ENCODE measurements at regions not wholly inside any gene's neighbourhood (a gene's known extent, or its start where the extent isn't known, plus 50 kb on each side); places are given as distances from the start of the nearest gene placed in this dataset.

GRCh38 chr1:63108206-63108605, 214.2 kb upstream of the FOXD3 start:
- Histone ChIP-seq H3K9me3 (replicated peaks; ENCODE audit: control insufficient read depth, insufficient read depth, low read length) (no peaks in the 10 kb centered on the region), H3K4me3 (no peak overlapping the region), H4K20me1 (ENCODE audit: control insufficient read depth, insufficient read depth) (no peaks in the 10 kb centered on the region), H3K4me1 (ENCODE audit: control insufficient read depth, insufficient read depth, low read length) (no peaks in the 10 kb centered on the region), H3K79me2 (ENCODE audit: control insufficient read depth, insufficient read depth, low read length) (no peaks in the 10 kb centered on the region), H3K4me2 (ENCODE audit: control insufficient read depth, insufficient read depth) (no peak overlapping the region), H3K27ac (ENCODE audit: control insufficient read depth, insufficient read depth) (no peak overlapping the region), H2AFZ (ENCODE audit: control insufficient read depth, low read depth, low read length) (no peak overlapping the region), H3K36me3 (ENCODE audit: control insufficient read depth in 2 of 2, insufficient read depth in 2 of 2, low read length in 1 of 2) (no peaks in the 10 kb centered on the region), H3K9ac (ENCODE audit: control insufficient read depth, insufficient read depth, low read length) (no peak overlapping the region), H3K27me3 (replicated peaks in 1 of 2; ENCODE audit: control insufficient read depth in 2 of 2, insufficient read depth in 2 of 2, low read length in 1 of 2) (no peaks in the 10 kb centered on the region; a peak in 1 of 4 replicates)
- TF ChIP-seq CEBPZ (IDR thresholded peaks at IDR 0.05; ENCODE audit: low read depth, low read length) (no peak), RAD51 (IDR thresholded peaks at IDR 0.05) (no peak)
- WGBS (ENCODE audit: insufficient coverage, insufficient replicate concordance, low lambda C conversion rate, missing lambda C conversion rate), result 0% methylated on average over 1 of the region's 1 CpG
- SMC1A ChIA-PET (ENCODE audit: uncharacterized antibody, unreplicated experiment), result interaction anchor here (1.8 kb wide), 1 partner anchor 13 kb away, joined by 4 read pairs; no protein-coding TSS in a partner anchor
- no TSS peak for BruUV-seq (replicated peaks)
- POLR2A ChIA-PET, result no interaction called here
- FAIRE-seq, result no peak
- CTCF ChIA-PET, result interaction anchor here (1.0 kb wide), 1 partner anchor 18 kb away, joined by 3 read pairs; no protein-coding TSS in a partner anchor
- RAD21 ChIA-PET (ENCODE audit: unreplicated experiment), result no interaction called here
- in situ Hi-C loops (cut with MboI), result no loop called here
- DNase-seq (ENCODE audit: low read depth, low spot score), result no peak
- ATAC-seq, result no peak
- intact Hi-C loops (cut with micrococcal nuclease; ENCODE audit: unreplicated experiment), result no loop called here

GRCh38 chr1:63112155-63112900, 210.0 kb upstream of the FOXD3 start:
- FAIRE-seq (no peak), DNase-seq (ENCODE audit: low read depth, low spot score) (no peak), ATAC-seq (peak; percentile 56)
- ChIA-PET RAD21 (ENCODE audit: unreplicated experiment) (no interaction called here), POLR2A (interaction anchor here (1.5 kb wide), 1 partner anchor 21 kb away, joined by 3 read pairs; no protein-coding TSS in a partner anchor), CTCF (interaction anchor here (0.8 kb wide), 1 partner anchor 37 kb away, joined by 3 read pairs; no protein-coding TSS in a partner anchor), SMC1A (ENCODE audit: uncharacterized antibody, unreplicated experiment) (interaction anchor here (0.8 kb wide), 1 partner anchor 20 kb away, joined by 3 read pairs; no protein-coding TSS in a partner anchor)
- WGBS (ENCODE audit: insufficient coverage, insufficient replicate concordance, low lambda C conversion rate, missing lambda C conversion rate), result 1% methylated on average over 4 of the region's 4 CpGs
- intact Hi-C loops (cut with micrococcal nuclease; ENCODE audit: unreplicated experiment), result no loop called here
- no TSS peak for BruUV-seq (replicated peaks)
- in situ Hi-C loops (cut with MboI), result no loop called here
- Histone ChIP-seq H3K27ac (ENCODE audit: control insufficient read depth, insufficient read depth) (no peak overlapping the region), H3K9ac (ENCODE audit: control insufficient read depth, insufficient read depth, low read length) (no peak overlapping the region), H4K20me1 (ENCODE audit: control insufficient read depth, insufficient read depth) (no peaks in the 10 kb centered on the region), H2AFZ (ENCODE audit: control insufficient read depth, low read depth, low read length) (no peak overlapping the region), H3K36me3 (ENCODE audit: control insufficient read depth in 2 of 2, insufficient read depth in 2 of 2, low read length in 1 of 2) (no peaks in the 10 kb centered on the region), H3K4me2 (ENCODE audit: control insufficient read depth, insufficient read depth) (no peak overlapping the region), H3K79me2 (ENCODE audit: control insufficient read depth, insufficient read depth, low read length) (no peaks in the 10 kb centered on the region), H3K27me3 (replicated peaks in 1 of 2; ENCODE audit: control insufficient read depth in 2 of 2, insufficient read depth in 2 of 2, low read length in 1 of 2) (no peaks in the 10 kb centered on the region; a peak in 1 of 4 replicates), H3K9me3 (replicated peaks; ENCODE audit: control insufficient read depth, insufficient read depth, low read length) (no peaks in the 10 kb centered on the region), H3K4me3 (no peak overlapping the region), H3K4me1 (ENCODE audit: control insufficient read depth, insufficient read depth, low read length) (no peaks in the 10 kb centered on the region)
- TF ChIP-seq ETV6 (conservative IDR thresholded peaks at IDR 0.05 in 1 of 2, IDR thresholded peaks at IDR 0.05 in 1 of 2; ENCODE audit: borderline replicate concordance in 1 of 2, low read depth in 1 of 2), result no peak
- no peak for TF ChIP-seq NR2F1 (conservative IDR thresholded peaks at IDR 0.05)
- TF ChIP-seq TAF1 (IDR thresholded peaks at IDR 0.05; ENCODE audit: borderline replicate concordance, low read depth, low read length), result no peak
- no peak for TF ChIP-seq IKZF1 (conservative IDR thresholded peaks at IDR 0.05)
- peak; percentile 83 for TF ChIP-seq RUNX3 (IDR thresholded peaks at IDR 0.05; ENCODE audit: low read length)
